ENCODE measurements at regions not wholly inside any gene's neighbourhood (a gene's known extent, or its start where the extent isn't known, plus 50 kb on each side); places are given as distances from the start of the nearest gene placed in this dataset.

GRCh38 chr2:217167531-217167930 lies 307.7 kb upstream of the TNP1 start:
- Mint-ChIP-seq H3K4me1 (peaks cover 24% of the 10 kb centered on the region), H3K4me3 (no peak overlapping the region), H3K27ac (no peak overlapping the region), H3K36me3 (ENCODE audit: low read depth) (peaks cover 16% of the 10 kb centered on the region), H3K9me3 (peaks cover 23% of the 10 kb centered on the region), H3K27me3 (ENCODE audit: low read depth, poor library complexity) (peaks cover under 1% of the 10 kb centered on the region)
- no peak for DNase-seq
- TF ChIP-seq CTCF (IDR thresholded peaks at IDR 0.05) = no peak

GRCh38 chr2:217166241-217166850 lies 306.5 kb upstream of the TNP1 start:
- Mint-ChIP-seq H3K4me3 (no peak overlapping the region), H3K36me3 (ENCODE audit: low read depth) (peaks cover 16% of the 10 kb centered on the region), H3K27ac (no peak overlapping the region), H3K4me1 (peaks cover 36% of the 10 kb centered on the region), H3K27me3 (ENCODE audit: low read depth, poor library complexity) (peaks cover 6% of the 10 kb centered on the region), H3K9me3 (peaks cover 20% of the 10 kb centered on the region)
- TF ChIP-seq CTCF (IDR thresholded peaks at IDR 0.05) = peak; percentile 59
- DNase-seq = no peak

- DNase-seq = no peak
- peaks cover 41% of the 10 kb centered on the region for H3K4me1 Mint-ChIP-seq
- H3K36me3 Mint-ChIP-seq (ENCODE audit: low read depth) = peaks cover 10% of the 10 kb centered on the region
- H3K4me3 Mint-ChIP-seq = no peak overlapping the region
- TF ChIP-seq CTCF (IDR thresholded peaks at IDR 0.05) = no peak
- H3K27me3 Mint-ChIP-seq (ENCODE audit: low read depth, poor library complexity) = peaks cover 6% of the 10 kb centered on the region
- H3K27ac Mint-ChIP-seq = no peak overlapping the region
- peaks cover 14% of the 10 kb centered on the region for H3K9me3 Mint-ChIP-seq
Measured at GRCh38 chr2:217165547-217165946, 305.7 kb upstream of the TNP1 start.

GRCh38 chr2:217163987-217164386 lies 304.1 kb upstream of the TNP1 start:
- Mint-ChIP-seq H3K4me1 (peaks cover 41% of the 10 kb centered on the region), H3K27ac (no peak overlapping the region), H3K36me3 (ENCODE audit: low read depth) (peaks cover 4% of the 10 kb centered on the region), H3K4me3 (no peak overlapping the region), H3K27me3 (ENCODE audit: low read depth, poor library complexity) (peaks cover 6% of the 10 kb centered on the region), H3K9me3 (peaks cover 8% of the 10 kb centered on the region)
- no peak for DNase-seq
- no peak for TF ChIP-seq CTCF (IDR thresholded peaks at IDR 0.05)

- Mint-ChIP-seq H3K4me1 (peaks cover 45% of the 10 kb centered on the region), H3K4me3 (no peak overlapping the region), H3K9me3 (peaks cover 8% of the 10 kb centered on the region), H3K27ac (peak overlapping the region; percentile 77), H3K27me3 (ENCODE audit: low read depth, poor library complexity) (peaks cover 6% of the 10 kb centered on the region), H3K36me3 (ENCODE audit: low read depth) (peaks cover 4% of the 10 kb centered on the region)
- no peak for DNase-seq
- TF ChIP-seq CTCF (IDR thresholded peaks at IDR 0.05) = no peak
Measured at GRCh38 chr2:217162533-217162932, 302.7 kb upstream of the TNP1 start.

Measured in nephron progenitor cell (in vitro differentiated cells).